Upper lobe of right lung (tissue), 1 donor: ENCODE measurements at regions not wholly inside any gene's neighbourhood (a gene's known extent, or its start where the extent isn't known, plus 50 kb on each side); places are given as distances from the start of the nearest gene placed in this dataset.

Source experiments
- ATAC-seq: fragments of 200-7000 bp; cut with Tn5 transposase; one replicate; pipeline ENCODE4 v1.9.1; 2020; ENCODE audit warnings: mild to moderate bottlenecking, moderate library complexity
- DNase-seq: peaks from one replicate; pipeline ENCODE4 v3.0.0-alpha.2; 2020
- H3K27ac ChIP-seq: fragments of 200-600 bp; one replicate; pipeline ENCODE4 v1.8.0; 2022
- H3K27me3 ChIP-seq: fragments of 200-600 bp; one replicate; pipeline ENCODE4 v1.8.0; 2022; ENCODE audit warnings: mild to moderate bottlenecking
- H3K36me3 ChIP-seq: fragments of 200-600 bp; one replicate; pipeline ENCODE4 v1.8.0; 2022
- H3K4me1 ChIP-seq: fragments of 200-600 bp; one replicate; pipeline ENCODE4 v1.8.0; 2022
- H3K4me3 ChIP-seq: fragments of 200-600 bp; one replicate; pipeline ENCODE4 v1.8.0; 2022; ENCODE audit warnings: mild to moderate bottlenecking
- H3K9me3 ChIP-seq: fragments of 200-600 bp; one replicate; pipeline ENCODE4 v1.8.0; 2022
- CTCF ChIP-seq: fragments of 200-600 bp; IDR thresholded peaks from one replicate; pipeline ENCODE4 v1.8.0; 2022; ENCODE audit warnings: antibody characterized with exemption
- intact Hi-C: fragments of 100-400 bp; cut with DNase I; formaldehyde crosslinking; loops from one replicate; pipeline ENCODE4 v1.11.0; 2022
- donor health status: DM: no; HTN: yes; CAD: no; lungs with severe emphysema.

DNA sequence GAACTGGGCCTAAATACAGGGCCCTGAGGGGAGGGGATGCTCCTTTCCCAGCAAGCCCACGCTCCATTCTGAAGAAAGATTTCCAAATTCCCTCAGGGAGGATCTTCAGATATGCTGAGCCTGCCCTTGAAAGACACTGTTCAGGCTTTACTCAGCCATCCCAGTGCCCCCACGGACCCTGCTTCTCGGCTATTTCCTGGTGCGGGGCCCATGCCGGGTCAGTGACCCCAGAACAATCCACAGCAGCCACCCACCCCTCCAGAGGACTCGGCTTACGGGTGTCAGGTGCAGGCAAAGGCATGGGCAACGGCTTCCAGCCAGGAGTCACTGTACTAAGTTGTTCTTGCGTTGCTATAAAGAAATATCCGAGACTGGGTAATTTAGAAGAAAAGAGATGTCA lies 137.1 kb downstream of the OAT start:
- Histone ChIP-seq H3K9me3 (no peaks in the 10 kb centered on the region), H3K27ac (no peak overlapping the region), H3K36me3 (no peaks in the 10 kb centered on the region), H3K27me3 (no peaks in the 10 kb centered on the region), H3K4me1 (no peaks in the 10 kb centered on the region), H3K4me3 (no peak overlapping the region)
- ATAC-seq (no peak), DNase-seq (peak; percentile 40)
- intact Hi-C loops: no loop called here
- no peak for TF ChIP-seq CTCF

GRCh38 chr10:124280916-124281315 lies 137.8 kb downstream of the OAT start:
- no peak overlapping the region for H3K27ac ChIP-seq
- H3K4me3 ChIP-seq: no peak overlapping the region
- DNase-seq: no peak
- H3K4me1 ChIP-seq: no peaks in the 10 kb centered on the region
- H3K36me3 ChIP-seq: no peaks in the 10 kb centered on the region
- intact Hi-C loops: no loop called here
- H3K27me3 ChIP-seq: no peaks in the 10 kb centered on the region
- TF ChIP-seq CTCF: no peak
- ATAC-seq: no peak
- H3K9me3 ChIP-seq: no peaks in the 10 kb centered on the region

DNA sequence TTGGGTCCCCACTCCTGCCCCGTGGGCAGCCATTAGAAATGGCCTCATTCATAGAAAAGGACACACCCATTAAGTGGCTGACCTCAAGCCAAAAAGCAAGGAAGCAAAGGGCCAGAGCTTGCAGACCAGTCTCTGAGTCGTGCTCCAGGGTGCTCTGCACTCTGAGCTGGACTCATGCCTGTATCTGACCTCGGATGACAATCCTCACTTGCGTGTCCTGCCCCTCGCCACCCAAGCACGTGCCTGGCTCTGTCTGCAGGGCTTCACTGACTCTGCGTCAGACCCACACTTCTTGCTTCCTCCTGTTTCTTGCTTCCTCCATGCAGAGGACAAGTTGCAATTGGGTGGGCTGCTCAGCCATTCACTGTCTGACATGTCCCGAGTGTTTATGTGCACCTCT lies 138.8 kb downstream of the OAT start:
- TF ChIP-seq CTCF: no peak
- ATAC-seq (peak; percentile 22), DNase-seq (no peak)
- Histone ChIP-seq H3K9me3 (no peaks in the 10 kb centered on the region), H3K27me3 (no peaks in the 10 kb centered on the region), H3K27ac (no peak overlapping the region), H3K4me1 (no peaks in the 10 kb centered on the region), H3K36me3 (no peaks in the 10 kb centered on the region), H3K4me3 (no peak overlapping the region)
- intact Hi-C loops: no loop called here

DNA sequence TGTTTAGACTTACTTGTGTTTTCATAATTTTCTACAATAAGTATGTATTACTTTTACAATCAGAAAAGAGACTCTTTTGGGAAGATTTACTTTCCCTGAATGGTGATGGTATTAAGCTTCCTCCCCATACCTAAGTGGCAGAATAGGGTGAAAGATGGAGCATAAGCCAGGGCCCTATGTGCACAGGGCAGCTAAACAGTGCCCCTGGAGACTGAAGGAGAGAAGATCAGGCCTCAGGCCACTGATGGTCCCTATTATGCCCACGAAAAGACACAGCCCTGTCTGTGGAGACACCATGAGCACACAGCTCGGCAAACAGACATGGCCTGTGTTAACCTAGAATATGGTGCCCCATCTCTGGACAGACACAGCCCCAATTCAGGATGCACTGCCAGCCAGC lies 139.4 kb downstream of the OAT start:
- DNase-seq (no peak), ATAC-seq (no peak)
- no peak for TF ChIP-seq CTCF
- intact Hi-C loops: no loop called here
- no peaks in the 10 kb centered on the region for H3K36me3 ChIP-seq
- H3K27me3 ChIP-seq: no peaks in the 10 kb centered on the region
- no peaks in the 10 kb centered on the region for H3K4me1 ChIP-seq
- no peak overlapping the region for H3K27ac ChIP-seq
- H3K4me3 ChIP-seq: no peak overlapping the region
- H3K9me3 ChIP-seq: no peaks in the 10 kb centered on the region

DNA sequence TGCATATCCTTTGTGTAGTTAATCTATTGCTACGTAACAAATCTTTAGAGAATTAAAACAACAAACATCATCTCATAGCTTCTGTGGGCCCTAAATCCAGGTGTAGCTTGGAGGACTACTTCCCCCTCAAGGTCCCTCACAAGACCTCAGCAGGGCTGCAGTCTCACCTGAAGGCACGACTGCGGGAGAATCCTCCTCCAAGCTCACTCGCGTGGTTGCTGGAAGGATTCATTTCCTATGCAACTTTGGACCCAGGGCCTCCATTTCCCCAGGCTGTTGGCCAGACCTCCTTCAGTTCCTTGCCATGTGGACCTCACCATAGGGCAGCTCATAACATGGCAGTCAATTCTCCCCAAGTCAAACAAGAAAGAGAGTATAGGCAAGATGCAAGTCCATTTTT lies 140.4 kb downstream of the OAT start:
- H3K9me3 ChIP-seq: peaks cover 1% of the 10 kb centered on the region
- no peak overlapping the region for H3K27ac ChIP-seq
- no peak overlapping the region for H3K4me3 ChIP-seq
- TF ChIP-seq CTCF: no peak
- H3K36me3 ChIP-seq: no peaks in the 10 kb centered on the region
- H3K27me3 ChIP-seq: no peaks in the 10 kb centered on the region
- intact Hi-C loops: no loop called here
- H3K4me1 ChIP-seq: no peaks in the 10 kb centered on the region
- ATAC-seq: no peak
- no peak for DNase-seq

DNA sequence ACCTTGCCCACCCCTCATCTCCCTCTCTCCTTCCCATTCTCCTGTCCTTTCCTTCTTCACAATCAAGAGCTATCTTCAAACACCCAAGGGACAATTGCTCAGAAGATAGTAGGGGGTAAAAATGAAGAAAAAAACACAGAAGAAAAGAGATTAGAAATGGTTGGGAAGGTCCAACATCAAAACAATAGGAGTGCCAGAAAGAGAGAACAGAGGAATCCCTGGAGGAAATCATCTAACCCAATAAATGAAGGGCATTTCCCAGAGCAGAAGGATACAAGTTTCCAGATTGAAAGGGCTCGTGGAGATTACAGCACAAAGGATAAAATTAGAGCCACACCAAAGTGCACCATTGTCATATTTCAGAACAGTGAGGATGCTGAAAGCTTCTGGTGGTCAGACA lies 145.6 kb downstream of the OAT start:
- H3K36me3 ChIP-seq: no peaks in the 10 kb centered on the region
- no peak for DNase-seq
- intact Hi-C loops: no loop called here

More for the DNA sequence above, 145.6 kb downstream of the OAT start:
- ATAC-seq: no peak
- Histone ChIP-seq H3K27me3 (no peaks in the 10 kb centered on the region), H3K27ac (no peak overlapping the region), H3K4me3 (no peak overlapping the region), H3K4me1 (no peaks in the 10 kb centered on the region), H3K9me3 (peaks cover 16% of the 10 kb centered on the region)
- TF ChIP-seq CTCF: no peak
